ENCODE measurements at regions not wholly inside any gene's neighbourhood (a gene's known extent, or its start where the extent isn't known, plus 50 kb on each side); places are given as distances from the start of the nearest gene placed in this dataset.

- no peaks in the 10 kb centered on the region for H3K9me3 ChIP-seq (ENCODE audit: insufficient read depth, low read depth)
- no peaks in the 10 kb centered on the region for H4K20me1 ChIP-seq (ENCODE audit: insufficient read depth)
- no peak for TF ChIP-seq EZH2 (IDR thresholded peaks at IDR 0.05; ENCODE audit: low read depth)
- TF ChIP-seq CTCF (conservative IDR thresholded peaks at IDR 0.05) = no peak
- H3K27me3 ChIP-seq (ENCODE audit: insufficient read depth, low read depth) = no peaks in the 10 kb centered on the region
- H3K4me2 ChIP-seq = no peak overlapping the region
- H3K4me3 ChIP-seq = no peak overlapping the region
- ChIA-PET POLR2A (ENCODE audit: unreplicated experiment) (no interaction called here), CTCF (no interaction called here)
- no peaks in the 10 kb centered on the region for H3K9me2 ChIP-seq (ENCODE audit: insufficient read depth)
- intact Hi-C loops (cut with micrococcal nuclease; ENCODE audit: unreplicated experiment) = no loop called here
- no peaks in the 10 kb centered on the region for H3F3A ChIP-seq (ENCODE audit: insufficient read depth, low read depth)
- DNase-seq = no peak
- H3K4me1 ChIP-seq (replicated peaks; ENCODE audit: insufficient read depth) = no peaks in the 10 kb centered on the region
- no peaks in the 10 kb centered on the region for H3K79me2 ChIP-seq (ENCODE audit: low read depth)
- no peak overlapping the region for H3K27ac ChIP-seq
- H2AFZ ChIP-seq = no peak overlapping the region
- no TSS peak for BruUV-seq (replicated peaks)
- no peaks in the 10 kb centered on the region for H3K36me3 ChIP-seq (ENCODE audit: low read depth)
Measured at GRCh38 chr6:50962213-50962759, 143.6 kb downstream of the TFAP2B start.

- H4K20me1 ChIP-seq (ENCODE audit: insufficient read depth) = no peaks in the 10 kb centered on the region
- ChIA-PET CTCF (no interaction called here), POLR2A (ENCODE audit: unreplicated experiment) (no interaction called here)
- H3K36me3 ChIP-seq (ENCODE audit: low read depth) = no peaks in the 10 kb centered on the region
- no TSS peak for BruUV-seq (replicated peaks)
- no peak overlapping the region for H2AFZ ChIP-seq
- H3F3A ChIP-seq (ENCODE audit: insufficient read depth, low read depth) = no peaks in the 10 kb centered on the region
- H3K9me2 ChIP-seq (ENCODE audit: insufficient read depth) = no peaks in the 10 kb centered on the region
- no peak for TF ChIP-seq EZH2 (IDR thresholded peaks at IDR 0.05; ENCODE audit: low read depth)
- TF ChIP-seq CTCF (conservative IDR thresholded peaks at IDR 0.05) = no peak
- no peak overlapping the region for H3K4me2 ChIP-seq
- intact Hi-C loops (cut with micrococcal nuclease; ENCODE audit: unreplicated experiment) = no loop called here
- no peaks in the 10 kb centered on the region for H3K27me3 ChIP-seq (ENCODE audit: insufficient read depth, low read depth)
- no peaks in the 10 kb centered on the region for H3K79me2 ChIP-seq (ENCODE audit: low read depth)
- H3K4me3 ChIP-seq = no peak overlapping the region
- no peaks in the 10 kb centered on the region for H3K4me1 ChIP-seq (replicated peaks; ENCODE audit: insufficient read depth)
- H3K27ac ChIP-seq = no peak overlapping the region
- H3K9me3 ChIP-seq (ENCODE audit: insufficient read depth, low read depth) = no peaks in the 10 kb centered on the region
- DNase-seq = no peak
Measured at GRCh38 chr6:50963952-50964351, 145.3 kb downstream of the TFAP2B start.

GRCh38 chr6:50965495-50965894, 146.8 kb downstream of the TFAP2B start:
- H3K9me2 ChIP-seq (ENCODE audit: insufficient read depth) = no peaks in the 10 kb centered on the region
- H3K36me3 ChIP-seq (ENCODE audit: low read depth) = no peaks in the 10 kb centered on the region
- intact Hi-C loops (cut with micrococcal nuclease; ENCODE audit: unreplicated experiment) = no loop called here
- DNase-seq = no peak
- H3K4me2 ChIP-seq = no peak overlapping the region
- H3K9me3 ChIP-seq (ENCODE audit: insufficient read depth, low read depth) = no peaks in the 10 kb centered on the region
- no peak overlapping the region for H3K4me3 ChIP-seq
- ChIA-PET CTCF (no interaction called here), POLR2A (ENCODE audit: unreplicated experiment) (no interaction called here)
- H4K20me1 ChIP-seq (ENCODE audit: insufficient read depth) = no peaks in the 10 kb centered on the region
- TF ChIP-seq CTCF (conservative IDR thresholded peaks at IDR 0.05) = no peak
- no peak for TF ChIP-seq EZH2 (IDR thresholded peaks at IDR 0.05; ENCODE audit: low read depth)
- H3K79me2 ChIP-seq (ENCODE audit: low read depth) = no peaks in the 10 kb centered on the region
- no peaks in the 10 kb centered on the region for H3K27me3 ChIP-seq (ENCODE audit: insufficient read depth, low read depth)
- no peaks in the 10 kb centered on the region for H3F3A ChIP-seq (ENCODE audit: insufficient read depth, low read depth)
- H3K27ac ChIP-seq = no peak overlapping the region
- no peaks in the 10 kb centered on the region for H3K4me1 ChIP-seq (replicated peaks; ENCODE audit: insufficient read depth)
- BruUV-seq (replicated peaks) = no TSS peak
- H2AFZ ChIP-seq = no peak overlapping the region
